ENCODE measurements at regions not wholly inside any gene's neighbourhood (a gene's known extent, or its start where the extent isn't known, plus 50 kb on each side); places are given as distances from the start of the nearest gene placed in this dataset.

GRCh38 chr7:41039981-41040380, 662.9 kb downstream of the INHBA start:
- TF ChIP-seq, protein P1, sequence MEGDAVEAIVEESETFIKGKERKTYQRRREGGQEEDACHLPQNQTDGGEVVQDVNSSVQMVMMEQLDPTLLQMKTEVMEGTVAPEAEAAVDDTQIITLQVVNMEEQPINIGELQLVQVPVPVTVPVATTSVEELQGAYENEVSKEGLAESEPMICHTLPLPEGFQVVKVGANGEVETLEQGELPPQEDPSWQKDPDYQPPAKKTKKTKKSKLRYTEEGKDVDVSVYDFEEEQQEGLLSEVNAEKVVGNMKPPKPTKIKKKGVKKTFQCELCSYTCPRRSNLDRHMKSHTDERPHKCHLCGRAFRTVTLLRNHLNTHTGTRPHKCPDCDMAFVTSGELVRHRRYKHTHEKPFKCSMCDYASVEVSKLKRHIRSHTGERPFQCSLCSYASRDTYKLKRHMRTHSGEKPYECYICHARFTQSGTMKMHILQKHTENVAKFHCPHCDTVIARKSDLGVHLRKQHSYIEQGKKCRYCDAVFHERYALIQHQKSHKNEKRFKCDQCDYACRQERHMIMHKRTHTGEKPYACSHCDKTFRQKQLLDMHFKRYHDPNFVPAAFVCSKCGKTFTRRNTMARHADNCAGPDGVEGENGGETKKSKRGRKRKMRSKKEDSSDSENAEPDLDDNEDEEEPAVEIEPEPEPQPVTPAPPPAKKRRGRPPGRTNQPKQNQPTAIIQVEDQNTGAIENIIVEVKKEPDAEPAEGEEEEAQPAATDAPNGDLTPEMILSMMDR (conservative IDR thresholded peaks at IDR 0.05; ENCODE audit: low read depth in 2 of 2): no peak
- no peak for TF ChIP-seq POLR2AphosphoS5 (IDR thresholded peaks at IDR 0.05; ENCODE audit: low read depth)
- no peak for TF ChIP-seq EZH2 (IDR thresholded peaks at IDR 0.05; ENCODE audit: low read depth, unreplicated experiment)
- no peak for TF ChIP-seq EZH2phosphoT487 (IDR thresholded peaks at IDR 0.05; ENCODE audit: unreplicated experiment)
- TF ChIP-seq CREB1 (CRISPR knock-in tag; IDR thresholded peaks at IDR 0.05; ENCODE audit: low read depth): no peak
- TF ChIP-seq ETS1 (IDR thresholded peaks at IDR 0.05): no peak
- TF ChIP-seq ZNF331 (CRISPR knock-in tag; IDR thresholded peaks at IDR 0.05; ENCODE audit: low read depth): no peak

Data from GM23338 (cell line).